NT2/D1 (cell line): ENCODE measurements at regions not wholly inside any gene's neighbourhood (a gene's known extent, or its start where the extent isn't known, plus 50 kb on each side); places are given as distances from the start of the nearest gene placed in this dataset.

ENCODE experiments used
- SUZ12 ChIP-seq: IDR thresholded peaks from 2 replicates; pipeline ENCODE4 v1.6.1; 2011; ENCODE audit not compliant: insufficient read length, insufficient read depth; ENCODE audit errors: extremely low read depth
- YY1 ChIP-seq: IDR thresholded peaks from 2 replicates; pipeline ENCODE4 v1.6.1; 2011; ENCODE audit not compliant: insufficient read length, insufficient read depth
- ZNF274 ChIP-seq: IDR thresholded peaks from 2 replicates; pipeline ENCODE4 v1.6.1; 2011; ENCODE audit warnings: mild to moderate bottlenecking, low read depth, low read length

GRCh38 chr21:35521852-35522505, 472.9 kb upstream of the RUNX1 start:
- TF ChIP-seq YY1 (no peak), SUZ12 (no peak), ZNF274 (no peak)
